GM21447 (cell line): ENCODE measurements at regions not wholly inside any gene's neighbourhood (a gene's known extent, or its start where the extent isn't known, plus 50 kb on each side); places are given as distances from the start of the nearest gene placed in this dataset.
"Not testable (repeated sequence)": the region's sequence is repeated elsewhere in the genome, so short reads cannot be mapped to it uniquely, and the experiment has no call there.

Experiments used
- ATAC-seq: cut with Tn5 transposase; IDR thresholded peaks from one replicate; pipeline ENCODE4 v1.9.1; 2021; ENCODE audit not compliant: unreplicated experiment

DNA sequence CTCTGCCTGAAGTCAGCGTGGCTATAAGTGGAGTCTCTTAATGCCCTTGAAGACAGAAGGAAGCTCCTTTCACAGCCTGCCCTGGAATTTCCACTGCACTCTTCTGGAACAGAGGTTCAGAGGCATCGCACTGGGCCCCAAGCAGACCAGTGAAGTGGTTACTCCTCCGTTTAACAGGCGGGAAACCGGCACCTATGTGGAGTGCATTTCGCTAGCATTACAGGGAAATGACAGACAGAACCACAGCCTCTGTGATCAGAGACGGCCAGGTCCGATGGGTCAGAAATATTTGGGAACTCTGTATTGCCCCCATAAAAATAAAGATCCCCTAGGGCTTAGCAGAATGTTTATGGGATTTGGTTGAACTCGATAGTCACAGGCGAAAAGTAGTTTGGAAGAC is 406.9 kb upstream of the PRKCQ start:
- ATAC-seq: no peak

DNA sequence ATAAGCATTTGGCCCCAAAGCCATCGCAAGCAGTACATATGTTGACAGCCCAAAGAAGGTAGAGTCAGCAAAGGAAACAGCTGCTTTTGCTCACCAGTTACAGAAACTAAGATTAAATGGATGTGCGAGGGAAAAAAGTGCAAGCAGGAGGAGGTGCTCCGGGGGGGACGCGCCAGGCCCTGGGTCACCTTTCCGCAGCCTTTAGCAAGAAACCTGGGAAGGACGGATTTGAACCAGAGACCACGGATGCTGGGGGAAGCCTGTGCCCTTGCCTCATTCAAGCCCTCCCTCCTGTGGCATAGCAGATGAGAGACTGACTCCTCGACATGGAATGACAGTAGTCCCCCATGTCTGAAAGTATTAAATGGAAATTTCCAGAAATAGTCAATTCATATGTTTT is 405.6 kb upstream of the PRKCQ start:
- no peak for ATAC-seq

DNA sequence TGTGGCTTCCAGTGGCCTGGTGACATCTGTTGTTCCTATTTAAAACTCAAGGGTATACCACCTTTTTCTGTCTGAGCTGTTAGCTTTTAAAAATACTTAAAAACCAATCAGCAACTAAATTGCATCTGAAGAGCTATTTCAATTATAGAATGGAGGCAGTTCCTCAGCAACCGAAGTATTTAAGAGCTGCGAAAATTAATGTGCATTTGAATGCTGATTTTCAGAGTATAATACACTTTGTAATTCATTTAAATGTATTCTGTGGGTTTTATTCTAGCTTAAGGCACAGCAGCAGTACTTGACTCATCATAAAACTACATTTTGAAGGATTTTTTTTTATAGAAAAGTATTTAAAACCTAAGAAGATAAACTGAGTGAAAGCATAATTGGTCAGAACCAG is 404.9 kb upstream of the PRKCQ start:
- no peak for ATAC-seq

DNA sequence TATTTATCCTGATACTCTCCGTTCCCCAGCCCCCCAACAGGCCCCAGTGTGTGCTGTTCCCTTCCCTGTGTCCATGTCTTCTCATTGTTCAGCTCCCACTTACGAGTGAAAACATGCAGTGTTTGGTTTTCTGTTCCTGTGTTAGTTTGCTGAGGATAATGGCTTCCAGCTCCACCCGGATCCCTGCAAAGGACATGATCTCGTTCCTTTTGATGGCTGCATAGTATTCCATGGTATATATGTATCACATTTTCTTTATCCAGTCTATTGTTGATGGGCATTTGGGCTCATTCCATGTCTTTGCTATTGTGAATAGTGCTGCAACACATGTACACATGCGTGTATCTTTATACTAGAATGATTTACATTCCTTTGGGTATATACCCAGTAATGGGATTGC is 403.9 kb upstream of the PRKCQ start:
- not testable (repeated sequence) for ATAC-seq

DNA sequence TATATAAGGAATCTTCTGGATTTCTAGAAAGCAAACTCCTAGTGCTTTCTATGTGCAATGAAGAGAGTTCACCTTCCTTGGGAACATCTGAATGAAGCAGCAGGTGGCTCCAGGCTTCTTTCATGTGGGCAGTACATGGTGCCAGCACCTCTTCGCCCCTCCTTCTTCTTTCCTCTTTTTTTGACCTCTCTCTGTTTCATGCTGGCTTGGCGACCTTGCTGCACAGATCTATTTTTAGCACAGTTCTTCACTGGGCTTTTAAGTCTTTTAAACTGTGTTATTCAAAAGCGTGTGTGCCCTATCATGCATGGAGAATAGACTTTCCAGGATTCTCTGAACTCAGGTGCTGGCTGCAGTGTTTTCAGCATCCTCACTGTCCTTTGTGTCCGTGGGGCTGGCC is 400.3 kb upstream of the PRKCQ start:
- no peak for ATAC-seq

DNA sequence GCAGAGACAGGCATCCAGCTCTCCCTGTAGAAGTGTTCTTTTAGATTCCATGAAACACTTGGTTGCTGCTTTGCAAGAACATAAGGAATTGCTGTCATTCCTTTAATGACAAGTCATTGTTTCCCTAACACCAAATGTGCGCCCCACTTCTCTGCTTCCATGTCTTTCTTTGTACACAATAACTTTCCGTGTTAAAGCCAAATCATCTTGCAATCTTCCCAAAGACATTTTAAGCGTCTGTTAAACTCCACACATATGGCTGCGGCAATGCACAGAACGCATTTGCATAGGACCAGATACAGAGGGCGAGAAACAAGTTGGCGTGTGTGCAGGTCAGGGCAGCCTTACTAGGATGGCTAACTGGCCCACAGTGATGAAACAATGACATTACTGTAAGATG is 399.3 kb upstream of the PRKCQ start:
- no peak for ATAC-seq

DNA sequence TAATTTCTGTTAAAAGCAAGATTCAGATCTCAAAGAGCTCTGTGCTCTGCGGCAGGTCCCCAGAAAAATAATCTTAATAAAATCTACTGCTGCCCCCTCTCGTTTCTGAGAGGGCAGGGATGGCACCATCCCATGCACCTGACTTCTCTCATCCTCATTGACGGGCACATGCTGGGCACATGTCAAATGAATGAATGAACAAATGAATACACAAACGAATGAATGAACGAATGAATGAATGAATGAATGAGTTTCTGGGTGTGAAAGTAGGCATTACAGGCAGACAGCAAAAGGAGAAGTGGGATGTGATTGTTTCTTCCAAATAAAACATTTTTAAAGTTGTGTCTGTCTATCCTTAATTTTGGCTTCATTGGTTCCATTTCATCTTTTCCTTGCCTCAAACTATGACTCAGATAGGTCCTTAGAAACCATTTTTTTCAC is 398.1 kb upstream of the PRKCQ start:
- no peak for ATAC-seq

DNA sequence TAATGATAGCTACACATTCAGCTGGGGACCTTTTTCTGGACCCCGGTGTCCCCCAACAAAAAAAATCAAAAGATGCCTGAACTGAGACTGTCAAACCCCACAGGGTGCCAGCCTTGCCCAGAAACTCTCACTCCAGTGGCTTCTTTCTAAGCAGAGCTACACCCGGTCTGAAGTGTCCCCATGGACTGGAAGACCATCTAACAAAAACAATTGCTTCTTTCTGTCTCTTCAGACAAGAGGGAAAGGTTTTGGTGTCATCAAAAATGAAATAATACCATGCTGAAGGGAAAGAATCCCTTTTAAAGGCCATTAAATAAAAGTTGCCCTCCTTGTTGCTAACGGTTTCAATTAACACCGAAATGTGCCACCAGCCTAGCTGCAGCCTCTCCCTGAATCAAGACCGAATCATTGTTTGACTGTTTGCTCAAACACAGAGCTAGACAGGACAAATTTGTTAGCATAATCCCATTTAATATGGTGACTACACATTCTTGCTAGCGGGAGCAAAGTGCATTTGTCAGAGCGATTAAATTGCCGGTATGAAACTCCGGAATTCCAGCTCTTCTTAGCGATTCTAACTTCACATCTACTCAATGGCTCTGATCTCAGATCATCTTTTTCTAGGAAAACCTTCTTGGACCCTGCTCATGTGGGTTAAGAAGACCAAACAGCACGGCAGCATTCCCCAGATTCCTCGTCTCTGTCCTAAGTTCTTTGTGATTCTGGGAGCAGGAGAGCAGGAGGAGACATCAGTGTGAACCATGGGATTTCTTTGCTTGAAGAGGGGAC is 397.5 kb upstream of the PRKCQ start:
- no peak for ATAC-seq

DNA sequence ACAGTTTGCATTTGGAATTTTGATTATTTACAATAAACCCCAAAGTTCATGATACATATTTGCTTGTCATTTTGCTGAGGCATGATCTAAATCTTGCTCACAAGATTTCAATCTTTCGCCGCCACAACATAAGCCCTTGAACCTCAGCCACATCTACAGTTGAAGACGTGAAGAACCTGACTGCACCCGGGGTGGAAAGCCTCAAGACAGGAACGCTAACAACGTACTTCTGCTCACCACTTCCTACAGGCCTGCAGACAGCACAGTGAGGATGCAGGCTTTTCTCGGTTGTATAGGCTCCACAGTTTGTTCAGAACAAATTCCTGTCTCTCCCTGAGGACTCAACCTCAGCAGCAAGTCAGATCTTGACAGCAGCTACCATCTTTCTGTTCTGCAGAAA is 393.8 kb upstream of the PRKCQ start:
- no peak for ATAC-seq

DNA sequence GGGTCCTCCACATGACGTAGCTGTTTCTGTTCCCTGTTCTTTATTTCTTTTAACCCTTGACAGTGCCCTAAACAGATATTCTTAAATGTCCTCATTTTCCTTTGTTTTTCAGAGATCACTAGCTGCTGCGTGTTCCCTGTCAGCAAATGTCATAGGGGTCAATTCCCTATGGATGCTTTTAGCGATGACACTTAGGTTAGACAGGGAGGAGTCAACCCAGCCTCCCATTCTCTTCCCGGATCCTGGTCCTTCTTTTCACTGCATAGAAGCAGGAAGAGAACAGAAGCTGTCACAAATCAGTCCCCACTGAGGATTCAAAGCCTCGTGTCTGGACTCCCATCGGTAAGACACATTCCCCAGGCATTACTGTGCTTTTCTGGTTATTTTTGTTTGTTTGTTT is 392.1 kb upstream of the PRKCQ start:
- ATAC-seq: no peak

DNA sequence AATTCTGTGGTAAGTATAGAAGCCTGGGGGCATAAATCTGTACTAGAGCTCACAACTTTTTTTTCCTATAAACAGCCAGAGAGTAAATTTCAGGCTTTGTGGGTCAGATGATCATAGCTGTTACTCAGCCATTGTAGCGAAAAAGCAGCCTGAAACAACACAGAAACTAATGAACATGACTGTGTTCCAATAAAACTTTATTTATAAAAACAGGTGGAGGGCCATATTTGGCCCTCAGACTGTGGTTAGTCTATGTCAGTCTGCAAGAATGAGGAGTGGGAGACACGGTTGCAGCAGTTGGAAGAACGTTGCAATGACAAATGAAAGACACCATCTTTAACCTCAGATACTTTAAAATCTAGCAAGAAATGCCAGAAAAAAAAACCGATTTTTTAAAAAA is 389.6 kb upstream of the PRKCQ start:
- ATAC-seq: no peak

DNA sequence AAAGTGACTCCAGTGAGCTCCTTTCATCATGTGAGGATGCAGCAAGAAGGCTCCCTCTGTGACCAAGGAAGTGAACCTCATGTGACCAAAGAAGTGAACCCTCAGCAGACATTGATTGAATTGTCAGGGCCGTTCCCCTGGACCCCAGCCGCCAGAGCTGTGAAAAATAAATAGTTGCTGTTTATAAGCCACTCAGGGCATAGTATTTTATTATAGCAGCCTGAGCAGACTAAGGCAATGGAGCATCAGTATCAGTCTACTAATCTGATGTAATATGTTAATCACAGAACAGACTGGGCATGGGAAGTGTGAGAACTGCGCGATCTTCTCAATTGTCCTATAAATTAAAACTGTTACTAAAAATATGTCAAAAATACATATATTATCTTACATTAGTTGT is 384.5 kb upstream of the PRKCQ start:
- no peak for ATAC-seq

DNA sequence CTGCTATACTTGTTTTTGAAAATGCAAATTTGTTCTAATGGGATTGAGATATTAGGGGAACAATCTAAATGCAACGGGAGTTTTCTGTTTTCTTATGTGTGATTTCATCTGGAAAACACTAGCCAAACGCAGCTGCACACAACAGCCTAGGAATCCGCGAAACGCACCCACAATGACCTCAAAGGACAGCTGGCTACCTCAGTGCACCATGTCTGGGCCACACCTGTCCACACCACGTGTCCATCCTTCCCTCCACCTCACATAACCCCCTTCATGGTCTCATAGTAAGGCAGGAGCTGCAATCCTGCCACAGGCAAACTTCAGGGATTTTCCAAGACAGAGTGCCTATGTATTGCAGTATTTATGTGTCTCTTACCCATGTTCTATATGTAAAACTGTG is 382.5 kb upstream of the PRKCQ start:
- no peak for ATAC-seq

DNA sequence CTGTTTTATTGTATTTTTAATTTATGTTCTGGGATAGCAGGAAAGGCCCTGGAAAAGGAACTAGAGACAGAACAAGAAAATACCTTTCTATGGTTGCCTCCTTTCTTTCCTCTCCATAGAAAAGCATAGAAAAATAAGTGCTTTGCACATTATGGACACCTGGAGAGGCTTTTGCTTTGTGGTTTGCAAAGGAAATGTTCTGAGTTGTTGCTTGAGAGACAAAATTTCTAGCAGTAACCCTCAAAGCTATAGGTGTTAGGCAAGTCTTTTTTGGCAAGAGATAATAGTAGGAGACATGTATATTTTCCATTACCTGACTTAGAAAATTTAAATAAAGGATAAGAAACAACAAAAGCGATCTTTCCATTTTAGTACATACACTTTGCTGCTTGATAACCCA is 378.6 kb upstream of the PRKCQ start:
- no peak for ATAC-seq

DNA sequence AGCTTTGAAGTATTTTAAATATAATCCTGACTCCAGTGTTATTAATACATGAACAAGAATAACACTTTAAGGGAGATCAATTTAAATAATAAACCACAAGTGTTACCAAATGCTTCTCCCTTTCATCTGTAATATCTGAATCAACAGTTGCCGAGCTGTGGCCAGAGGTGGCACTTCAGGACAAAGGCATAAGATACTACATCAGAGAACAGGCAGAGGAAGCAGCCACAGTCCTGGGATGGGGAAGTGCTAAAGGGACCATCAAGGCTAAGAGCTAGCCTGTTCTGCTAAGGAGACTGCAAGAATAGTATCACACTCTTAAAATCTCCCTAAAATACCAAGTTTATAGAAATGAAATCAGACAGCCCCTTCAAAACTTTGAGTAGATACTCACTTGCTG is 378.2 kb upstream of the PRKCQ start:
- no peak for ATAC-seq

DNA sequence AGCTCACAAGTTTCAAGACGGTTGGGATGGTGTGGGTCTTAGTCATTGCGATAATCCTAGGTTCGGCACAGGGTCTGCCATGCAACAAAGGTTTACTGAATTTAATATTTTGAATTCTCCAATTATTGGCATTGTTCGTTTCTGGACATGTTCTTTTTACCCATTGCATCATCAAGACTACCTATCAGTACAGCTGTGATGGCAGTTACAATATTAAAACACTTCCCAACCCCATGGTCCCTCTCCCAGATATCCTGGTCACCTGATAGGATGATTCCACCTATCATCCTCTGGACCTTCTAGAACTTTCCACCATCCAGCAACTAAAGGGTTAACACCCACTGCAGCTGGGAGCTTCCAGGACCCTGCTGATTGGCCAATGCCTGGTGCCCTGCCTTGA is 377.8 kb upstream of the PRKCQ start:
- no peak for ATAC-seq

DNA sequence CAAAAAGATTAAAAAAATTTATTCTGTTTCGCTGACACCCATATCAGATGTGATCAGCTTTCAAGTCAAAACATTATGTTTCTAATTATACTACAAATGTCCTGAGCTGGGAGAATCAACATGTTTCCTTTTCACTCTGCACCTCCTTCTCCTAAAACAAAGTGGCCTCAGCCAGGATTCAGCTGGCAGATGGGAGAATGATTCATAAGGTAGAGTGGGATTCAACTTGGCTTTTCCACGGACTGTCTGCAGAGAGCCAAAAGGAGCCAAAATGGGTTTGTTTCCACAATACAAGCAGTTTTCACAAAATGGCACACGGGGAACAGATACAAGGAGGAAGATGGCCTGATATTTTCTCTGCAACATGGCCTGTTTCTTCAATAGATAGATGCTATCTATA is 376.5 kb upstream of the PRKCQ start:
- ATAC-seq: no peak

DNA sequence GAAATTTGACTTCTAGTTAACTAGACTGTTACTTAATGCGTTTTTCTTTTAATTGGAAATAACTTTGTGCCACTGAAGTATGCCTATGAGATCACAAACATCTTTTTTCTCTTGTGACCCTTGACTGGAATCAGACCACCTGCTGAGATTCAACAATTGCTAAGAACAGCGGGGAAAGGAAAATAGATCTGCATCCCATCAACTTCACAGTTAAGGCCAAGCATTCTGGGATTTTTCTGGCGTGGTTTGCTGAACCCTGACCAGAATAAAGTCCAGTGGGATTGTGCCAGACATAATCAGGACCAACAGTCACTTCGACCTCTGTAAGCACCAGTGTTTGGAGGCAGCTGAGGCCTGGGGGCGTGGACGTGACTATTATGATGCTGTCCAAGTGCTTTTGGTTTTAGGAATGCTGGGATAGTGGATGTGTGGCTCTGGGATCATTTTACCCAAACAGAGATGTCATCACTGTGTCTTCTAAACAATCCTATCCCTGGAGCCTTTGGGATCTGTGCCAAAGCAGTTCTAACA is 373.3 kb upstream of the PRKCQ start:
- no peak for ATAC-seq

DNA sequence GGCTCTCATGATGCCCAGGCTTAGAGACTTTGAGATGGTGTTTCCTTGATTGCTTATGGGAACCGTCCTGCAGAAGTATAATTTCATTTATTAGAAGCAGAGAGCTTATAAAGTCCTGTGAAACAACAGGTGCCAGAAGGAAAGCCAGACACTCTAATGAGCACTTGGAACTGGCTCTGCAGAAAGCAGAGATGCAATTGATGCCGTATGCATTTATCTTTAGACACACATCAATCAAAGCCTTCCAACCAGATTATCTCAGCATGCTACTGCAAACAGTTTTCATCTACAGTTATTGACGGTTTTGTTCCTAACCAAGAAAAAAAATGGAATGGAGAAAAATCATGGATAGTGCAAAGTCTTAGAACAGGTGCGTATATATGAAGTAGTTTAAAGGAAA is 371.7 kb upstream of the PRKCQ start:
- no peak for ATAC-seq

DNA sequence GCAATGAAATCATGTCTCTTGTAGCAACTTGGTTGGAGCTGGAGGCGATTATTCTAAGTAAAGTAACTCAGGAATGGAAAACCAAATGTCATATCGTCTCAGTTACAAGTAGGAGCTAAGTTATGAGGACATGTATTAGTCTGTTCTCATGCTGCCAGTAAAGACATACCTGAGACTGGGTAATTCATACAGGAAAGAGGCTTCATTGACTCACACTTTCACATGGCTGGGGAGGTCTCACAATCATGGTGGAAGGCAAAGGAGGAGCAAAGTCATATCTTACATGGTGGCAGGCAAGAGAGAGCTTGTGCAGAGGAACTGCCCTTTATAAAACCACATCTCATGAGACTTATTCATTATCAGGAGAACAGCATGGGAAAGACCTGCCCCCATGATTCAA is 370.1 kb upstream of the PRKCQ start:
- ATAC-seq: no peak

DNA sequence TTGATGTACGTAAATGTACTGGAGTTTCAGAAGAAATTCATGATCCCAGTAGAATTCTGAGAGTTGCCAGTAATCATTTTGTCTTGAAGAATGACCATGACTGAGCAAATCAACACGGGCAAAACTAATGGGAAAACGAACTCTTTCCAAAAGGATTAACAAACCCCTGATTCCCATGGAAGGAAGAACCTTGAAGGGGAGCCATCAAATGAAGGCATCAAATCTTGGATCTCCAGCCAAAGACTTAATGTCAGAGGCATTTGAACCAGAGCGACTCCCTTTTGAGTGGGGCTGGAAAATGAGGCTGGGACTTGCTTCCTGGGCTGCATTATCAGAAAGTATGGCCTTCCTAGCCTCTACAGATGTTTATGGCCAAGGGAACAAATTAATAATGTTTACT is 364.4 kb upstream of the PRKCQ start:
- ATAC-seq: no peak

DNA sequence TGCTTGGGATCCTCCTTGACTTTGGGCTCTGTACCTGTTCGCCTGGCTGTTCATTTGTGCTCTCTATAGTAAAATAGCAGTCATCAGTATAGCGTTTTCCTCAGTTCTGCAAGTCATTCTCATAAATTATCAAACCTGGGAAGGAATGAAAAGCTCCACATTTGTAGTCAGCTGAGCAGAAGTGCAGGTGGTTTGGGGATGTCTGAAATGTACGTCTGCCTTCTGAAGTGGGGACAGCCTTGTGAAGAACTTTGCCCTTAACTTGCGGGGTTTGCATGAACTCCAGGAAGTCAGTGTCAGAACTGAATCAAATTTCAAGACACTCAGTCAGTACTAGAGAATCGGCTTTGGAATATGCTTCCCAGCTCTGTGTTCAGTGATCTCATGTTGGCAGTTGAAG is 358.3 kb upstream of the PRKCQ start:
- no peak for ATAC-seq

DNA sequence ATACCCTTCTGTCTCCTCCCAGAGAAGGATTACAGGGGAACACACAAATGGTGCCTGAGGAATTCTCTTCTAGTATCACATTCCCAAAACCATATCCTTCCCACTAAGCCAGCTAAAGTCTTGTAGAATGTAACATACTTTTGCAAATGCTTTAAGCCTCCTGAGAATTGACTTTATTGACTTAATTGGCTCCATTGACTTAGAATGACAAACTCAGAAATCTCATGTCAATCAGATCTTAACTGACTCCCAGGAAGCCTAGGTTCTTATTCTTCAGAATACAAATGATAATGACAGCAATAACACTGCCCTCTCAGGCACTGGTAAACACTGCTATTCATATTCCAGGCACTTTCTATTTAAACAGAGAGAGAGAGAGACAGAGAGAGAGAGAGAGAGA is 356.9 kb upstream of the PRKCQ start:
- ATAC-seq: no peak
